Mucosa of rectum (tissue), 2 donors: ENCODE measurements at regions not wholly inside any gene's neighbourhood (a gene's known extent, or its start where the extent isn't known, plus 50 kb on each side); places are given as distances from the start of the nearest gene placed in this dataset.

Source experiments
- H3K27ac ChIP-seq, 2 donors: one replicate each; pipeline ENCODE4 v1.7.0; 2013; ENCODE audit warnings: inconsistent platforms in 2 of 2, low read depth in 2 of 2, low read length in 2 of 2
- H3K27me3 ChIP-seq, 2 donors: one replicate each; pipeline ENCODE4 v1.7.0; 2013; ENCODE audit warnings: low read length in 2 of 2; ENCODE audit not compliant: control insufficient read depth in 2 of 2, insufficient read depth in 2 of 2
- H3K36me3 ChIP-seq, 2 donors: one replicate each; pipeline ENCODE4 v1.7.0; 2013; ENCODE audit warnings: low read length in 2 of 2; ENCODE audit not compliant: control insufficient read depth in 2 of 2, insufficient read depth in 2 of 2
- H3K4me1 ChIP-seq, 2 donors: one replicate each; pipeline ENCODE4 v1.7.0; 2013; ENCODE audit warnings: low read length in 2 of 2, mild to moderate bottlenecking in 1 of 2; ENCODE audit not compliant: control insufficient read depth in 2 of 2, insufficient read depth in 2 of 2
- H3K4me3 ChIP-seq, 2 donors: one replicate each; pipeline ENCODE4 v1.7.0; 2013; ENCODE audit warnings: low read length in 2 of 2
- H3K9ac ChIP-seq, 2 donors: one replicate each; pipeline ENCODE4 v1.7.0; 2013; ENCODE audit warnings: low read length in 2 of 2, low read depth in 1 of 2, mild to moderate bottlenecking in 1 of 2
- H3K9me3 ChIP-seq, 2 donors: one replicate each; pipeline ENCODE4 v1.7.0; 2013; ENCODE audit warnings: low read length in 2 of 2; ENCODE audit not compliant: control insufficient read depth in 2 of 2
- donor health status: healthy.
- donor health status: Normal muscosa, but diverticular disease.

- H3K4me3 ChIP-seq, result no peak overlapping the region
- no peaks in the 10 kb centered on the region for H3K9me3 ChIP-seq
- H3K4me1 ChIP-seq, result no peaks in the 10 kb centered on the region
- no peaks in the 10 kb centered on the region for H3K36me3 ChIP-seq
- H3K9ac ChIP-seq, result no peak overlapping the region
- no peaks in the 10 kb centered on the region for H3K27me3 ChIP-seq
- H3K27ac ChIP-seq, result no peak overlapping the region
These were observed 335.2 kb downstream of the DTWD2 start for GRCh38 chr5:118653183-118653582.

DNA sequence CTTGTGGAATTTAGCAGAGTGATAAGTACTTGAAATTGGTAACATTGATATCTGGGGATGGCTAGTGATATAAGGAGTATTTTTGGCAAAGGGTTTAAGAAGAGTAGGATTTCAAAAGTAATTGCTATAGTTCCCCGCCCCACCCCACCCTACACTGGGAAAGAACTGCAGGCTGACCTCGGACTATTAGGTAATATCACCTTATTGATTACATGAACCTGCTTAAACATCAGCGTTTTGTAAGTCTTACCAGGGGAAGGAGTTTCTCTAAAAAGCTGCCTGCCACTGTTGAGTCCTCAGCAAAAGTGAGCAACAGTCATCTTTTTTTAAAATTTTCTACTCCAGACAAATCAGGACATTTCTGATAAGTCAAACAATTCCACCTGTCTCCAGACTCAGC, 337.3 kb downstream of the DTWD2 start:
- H3K27me3 ChIP-seq, result no peaks in the 10 kb centered on the region
- no peak overlapping the region for H3K4me3 ChIP-seq
- H3K4me1 ChIP-seq, result no peaks in the 10 kb centered on the region
- H3K36me3 ChIP-seq, result no peaks in the 10 kb centered on the region
- no peak overlapping the region for H3K9ac ChIP-seq
- H3K27ac ChIP-seq, result no peak overlapping the region
- H3K9me3 ChIP-seq, result no peaks in the 10 kb centered on the region

- Histone ChIP-seq H3K36me3 (no peaks in the 10 kb centered on the region), H3K9ac (no peak overlapping the region), H3K4me3 (no peak overlapping the region), H3K27me3 (no peaks in the 10 kb centered on the region), H3K4me1 (no peaks in the 10 kb centered on the region), H3K9me3 (no peaks in the 10 kb centered on the region), H3K27ac (no peak overlapping the region)
These were observed 340.8 kb downstream of the DTWD2 start for GRCh38 chr5:118647587-118647986.

GRCh38 chr5:118646917-118647316, 341.4 kb downstream of the DTWD2 start:
- H3K27ac ChIP-seq, result no peak overlapping the region
- no peak overlapping the region for H3K4me3 ChIP-seq
- H3K4me1 ChIP-seq, result no peaks in the 10 kb centered on the region
- no peaks in the 10 kb centered on the region for H3K27me3 ChIP-seq
- no peak overlapping the region for H3K9ac ChIP-seq
- no peaks in the 10 kb centered on the region for H3K9me3 ChIP-seq
- H3K36me3 ChIP-seq, result no peaks in the 10 kb centered on the region

GRCh38 chr5:118637947-118638670, 350.2 kb downstream of the DTWD2 start:
- H3K36me3 ChIP-seq, result no peaks in the 10 kb centered on the region
- no peaks in the 10 kb centered on the region for H3K27me3 ChIP-seq
- peaks cover 0 to 4% of the 10 kb centered on the region in 2 donors for H3K4me1 ChIP-seq
- no peaks in the 10 kb centered on the region for H3K9me3 ChIP-seq
- H3K9ac ChIP-seq, result no peak overlapping the region
- peak overlapping the region in 1 of 2 donors; percentile 5 for H3K27ac ChIP-seq
- no peak overlapping the region for H3K4me3 ChIP-seq

DNA sequence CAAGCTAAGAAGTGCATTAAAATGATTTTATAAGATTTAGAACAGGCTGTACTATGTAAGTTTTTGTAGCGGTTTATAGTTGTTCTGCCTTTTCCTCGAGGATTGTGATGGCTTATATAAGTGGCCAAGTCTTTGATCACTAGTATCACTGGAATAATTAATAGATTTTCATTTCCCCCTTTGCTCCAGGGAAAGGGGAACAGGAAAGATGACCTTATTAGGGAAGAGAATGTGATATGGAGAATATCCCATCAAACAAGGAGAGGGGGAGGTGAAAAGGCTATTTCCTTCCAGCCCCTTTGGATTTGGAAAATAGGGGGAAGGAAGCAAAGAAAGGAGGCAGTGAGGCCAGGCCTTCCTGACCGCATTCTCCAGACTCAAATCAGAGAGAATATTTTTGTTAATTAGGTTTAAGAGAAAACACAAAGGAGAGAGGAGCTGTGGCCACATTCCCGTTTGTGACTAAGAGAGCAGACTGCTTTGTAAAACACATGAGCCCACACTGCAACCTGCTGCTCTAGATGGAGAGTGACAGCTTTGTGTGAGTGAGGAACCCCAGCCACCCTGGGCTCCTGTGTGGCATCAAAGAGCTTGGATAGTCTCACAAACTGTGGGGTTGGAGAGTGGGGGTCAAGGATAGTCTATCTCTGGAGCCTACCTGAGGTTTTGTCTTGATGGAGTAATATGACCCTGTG, 359.5 kb downstream of the DTWD2 start:
- Histone ChIP-seq H3K9ac (no peak overlapping the region), H3K36me3 (no peaks in the 10 kb centered on the region), H3K27me3 (no peaks in the 10 kb centered on the region), H3K9me3 (no peaks in the 10 kb centered on the region), H3K4me3 (no peak overlapping the region), H3K4me1 (no peaks in the 10 kb centered on the region), H3K27ac (no peak overlapping the region)

GRCh38 chr5:118620233-118620632, 368.1 kb downstream of the DTWD2 start:
- Histone ChIP-seq H3K4me1 (no peaks in the 10 kb centered on the region), H3K36me3 (no peaks in the 10 kb centered on the region), H3K9me3 (no peaks in the 10 kb centered on the region), H3K27ac (no peak overlapping the region), H3K4me3 (no peak overlapping the region), H3K27me3 (no peaks in the 10 kb centered on the region), H3K9ac (no peak overlapping the region)

DNA sequence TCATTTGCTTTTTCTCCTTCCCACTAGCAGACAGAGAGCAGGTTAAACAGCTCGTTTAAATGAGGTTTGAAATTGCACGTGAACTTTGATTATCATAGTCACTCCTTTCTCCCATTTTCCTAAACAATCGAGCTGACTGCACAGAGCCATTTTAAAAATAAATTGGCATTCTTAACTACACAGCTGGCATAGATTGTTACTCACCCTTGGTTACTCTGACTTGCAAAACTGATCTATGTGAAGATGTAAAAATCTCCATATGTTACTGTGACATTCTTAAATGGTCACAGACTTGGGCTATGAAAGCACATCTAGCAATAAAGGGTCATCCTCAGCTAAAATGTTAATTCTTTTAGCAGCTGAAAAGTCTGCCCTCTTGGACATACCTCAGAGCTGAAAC, 368.5 kb downstream of the DTWD2 start:
- no peaks in the 10 kb centered on the region for H3K27me3 ChIP-seq
- no peak overlapping the region for H3K27ac ChIP-seq
- H3K9me3 ChIP-seq, result no peaks in the 10 kb centered on the region
- no peaks in the 10 kb centered on the region for H3K36me3 ChIP-seq
- no peak overlapping the region for H3K9ac ChIP-seq
- no peaks in the 10 kb centered on the region for H3K4me1 ChIP-seq
- no peak overlapping the region for H3K4me3 ChIP-seq

GRCh38 chr5:118616281-118616680, 372.1 kb downstream of the DTWD2 start:
- Histone ChIP-seq H3K9ac (no peak overlapping the region), H3K4me3 (no peak overlapping the region), H3K27me3 (no peaks in the 10 kb centered on the region), H3K4me1 (no peaks in the 10 kb centered on the region), H3K36me3 (no peaks in the 10 kb centered on the region), H3K9me3 (no peaks in the 10 kb centered on the region), H3K27ac (no peak overlapping the region)

- Histone ChIP-seq H3K27me3 (no peaks in the 10 kb centered on the region), H3K9ac (no peak overlapping the region), H3K36me3 (no peaks in the 10 kb centered on the region), H3K4me1 (no peaks in the 10 kb centered on the region), H3K4me3 (no peak overlapping the region), H3K27ac (no peak overlapping the region), H3K9me3 (no peaks in the 10 kb centered on the region)
These were observed 373.5 kb downstream of the DTWD2 start for GRCh38 chr5:118614731-118615456.
